Cardiac muscle cell (in vitro differentiated cells and primary cell): ENCODE measurements at regions not wholly inside any gene's neighbourhood (a gene's known extent, or its start where the extent isn't known, plus 50 kb on each side); places are given as distances from the start of the nearest gene placed in this dataset.

ENCODE experiments used
- DNase-seq, 2 donors: peaks; one replicate each; pipeline versions ENCODE4 v3.0.0 to v3.0.0-alpha.2; 2010 to 2017; ENCODE audit warnings: low read depth in 1 of 2, low spot score in 1 of 2
- H3K27ac ChIP-seq: fragments of 200-600 bp; sonication (generic); 2 replicates; pipeline ENCODE4 v1.5.1; 2016
- H3K27me3 ChIP-seq: fragments of 200-600 bp; sonication (generic); 2 replicates; pipeline ENCODE4 v1.6.0; 2016; ENCODE audit warnings: control low read depth
- H3K36me3 ChIP-seq: fragments of 200-600 bp; sonication (generic); 2 replicates; pipeline ENCODE4 v1.5.1; 2016; ENCODE audit warnings: control low read depth
- H3K4me1 ChIP-seq: fragments of 200-600 bp; sonication (generic); 2 replicates; pipeline ENCODE4 v1.8.1; 2017; ENCODE audit warnings: low read depth, mild to moderate bottlenecking, mixed run types
- H3K4me3 ChIP-seq: fragments of 200-600 bp; sonication (generic); 2 replicates; pipeline ENCODE4 v1.5.1; 2016; ENCODE audit warnings: mild to moderate bottlenecking
- H3K9me3 ChIP-seq: fragments of 200-600 bp; sonication (generic); 2 replicates; pipeline ENCODE4 v1.5.1; 2017; ENCODE audit warnings: low read depth, mild to moderate bottlenecking, control low read depth
- TF ChIP-seq, protein P1 (sequence below): IDR thresholded peaks from 2 replicates; pipeline ENCODE4 v1.5.1; 2012; ENCODE audit warnings: low read depth, mild to moderate bottlenecking, low read length

DNA sequence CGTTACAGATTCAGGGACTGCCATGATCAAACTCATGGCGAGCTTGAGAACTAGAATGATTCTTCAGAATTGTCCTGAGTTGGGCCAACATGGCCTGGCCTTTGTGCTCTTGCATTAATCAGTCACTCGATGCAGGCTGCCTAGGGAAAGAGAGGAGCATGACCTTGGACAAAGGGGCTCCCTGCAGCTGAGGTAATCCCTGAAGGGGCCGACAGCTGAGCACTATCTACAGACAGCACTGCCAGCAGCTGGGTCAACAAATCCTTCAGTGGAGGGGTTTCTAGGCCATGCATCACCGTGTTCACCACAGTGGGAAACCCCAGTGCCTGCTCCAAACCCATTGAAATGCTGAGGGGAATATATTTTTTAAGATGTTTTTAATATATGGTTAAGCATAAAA is 159.5 kb upstream of the POU2AF2 start:
- no peaks in the 10 kb centered on the region for H3K9me3 ChIP-seq
- H3K36me3 ChIP-seq = no peaks in the 10 kb centered on the region
- no peak overlapping the region for H3K27ac ChIP-seq
- no peaks in the 10 kb centered on the region for H3K27me3 ChIP-seq
- no peak for DNase-seq
- no peaks in the 10 kb centered on the region for H3K4me1 ChIP-seq
- H3K4me3 ChIP-seq = no peak overlapping the region
- TF ChIP-seq, protein P1, sequence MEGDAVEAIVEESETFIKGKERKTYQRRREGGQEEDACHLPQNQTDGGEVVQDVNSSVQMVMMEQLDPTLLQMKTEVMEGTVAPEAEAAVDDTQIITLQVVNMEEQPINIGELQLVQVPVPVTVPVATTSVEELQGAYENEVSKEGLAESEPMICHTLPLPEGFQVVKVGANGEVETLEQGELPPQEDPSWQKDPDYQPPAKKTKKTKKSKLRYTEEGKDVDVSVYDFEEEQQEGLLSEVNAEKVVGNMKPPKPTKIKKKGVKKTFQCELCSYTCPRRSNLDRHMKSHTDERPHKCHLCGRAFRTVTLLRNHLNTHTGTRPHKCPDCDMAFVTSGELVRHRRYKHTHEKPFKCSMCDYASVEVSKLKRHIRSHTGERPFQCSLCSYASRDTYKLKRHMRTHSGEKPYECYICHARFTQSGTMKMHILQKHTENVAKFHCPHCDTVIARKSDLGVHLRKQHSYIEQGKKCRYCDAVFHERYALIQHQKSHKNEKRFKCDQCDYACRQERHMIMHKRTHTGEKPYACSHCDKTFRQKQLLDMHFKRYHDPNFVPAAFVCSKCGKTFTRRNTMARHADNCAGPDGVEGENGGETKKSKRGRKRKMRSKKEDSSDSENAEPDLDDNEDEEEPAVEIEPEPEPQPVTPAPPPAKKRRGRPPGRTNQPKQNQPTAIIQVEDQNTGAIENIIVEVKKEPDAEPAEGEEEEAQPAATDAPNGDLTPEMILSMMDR = no peak

DNA sequence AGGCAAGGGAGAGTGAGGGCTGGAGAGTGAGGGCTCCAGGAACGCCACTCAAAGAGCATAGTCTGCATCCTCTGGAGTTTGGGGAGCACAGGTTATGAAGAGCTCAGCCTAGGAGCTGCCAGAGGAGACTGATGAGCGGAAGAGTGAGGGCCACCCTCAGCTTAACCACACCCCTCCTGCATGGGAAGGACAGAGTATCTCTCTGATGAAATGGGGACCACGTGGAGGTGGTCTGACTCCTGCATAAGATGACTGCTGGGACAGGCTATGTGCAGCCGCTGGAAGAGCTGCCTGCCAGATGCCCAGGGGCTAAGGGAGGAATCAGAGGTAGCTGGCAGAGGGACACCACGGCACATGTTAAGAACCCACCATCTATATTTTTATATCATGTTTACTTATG is 162.9 kb upstream of the POU2AF2 start:
- Histone ChIP-seq H3K36me3 (no peaks in the 10 kb centered on the region), H3K27me3 (no peaks in the 10 kb centered on the region), H3K4me3 (no peak overlapping the region), H3K27ac (no peak overlapping the region), H3K4me1 (no peaks in the 10 kb centered on the region), H3K9me3 (no peaks in the 10 kb centered on the region)
- no peak for DNase-seq
- TF ChIP-seq, protein P1 = no peak

DNA sequence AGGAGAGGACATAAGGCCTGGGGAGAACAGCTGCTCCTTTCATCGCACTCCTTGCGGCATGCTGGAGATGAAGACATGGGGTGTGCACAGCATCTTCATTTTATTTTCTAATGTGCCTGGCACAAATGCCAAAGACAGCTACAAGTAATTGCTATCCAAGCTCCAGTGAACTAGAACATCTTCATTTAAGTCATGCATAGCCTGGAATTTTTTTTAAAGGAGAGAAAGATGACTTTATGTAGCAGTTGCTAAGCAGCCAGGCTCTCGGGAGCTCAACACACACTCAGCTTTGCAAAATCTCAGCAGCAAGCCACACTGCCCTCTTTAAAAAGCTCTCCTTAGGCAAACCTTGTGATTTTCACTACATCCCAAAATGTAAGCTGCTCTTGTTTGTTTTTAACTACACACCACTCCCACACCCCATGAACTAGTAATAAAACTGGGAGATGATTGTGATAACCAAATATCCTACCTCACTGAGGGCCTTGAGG is 164.5 kb upstream of the POU2AF2 start:
- no peak overlapping the region for H3K27ac ChIP-seq
- H3K36me3 ChIP-seq = no peaks in the 10 kb centered on the region
- DNase-seq = peak; percentile 0 to 15
- no peaks in the 10 kb centered on the region for H3K27me3 ChIP-seq
- H3K4me1 ChIP-seq = no peaks in the 10 kb centered on the region
- TF ChIP-seq, protein P1 = no peak
- H3K4me3 ChIP-seq = no peak overlapping the region
- no peaks in the 10 kb centered on the region for H3K9me3 ChIP-seq

DNA sequence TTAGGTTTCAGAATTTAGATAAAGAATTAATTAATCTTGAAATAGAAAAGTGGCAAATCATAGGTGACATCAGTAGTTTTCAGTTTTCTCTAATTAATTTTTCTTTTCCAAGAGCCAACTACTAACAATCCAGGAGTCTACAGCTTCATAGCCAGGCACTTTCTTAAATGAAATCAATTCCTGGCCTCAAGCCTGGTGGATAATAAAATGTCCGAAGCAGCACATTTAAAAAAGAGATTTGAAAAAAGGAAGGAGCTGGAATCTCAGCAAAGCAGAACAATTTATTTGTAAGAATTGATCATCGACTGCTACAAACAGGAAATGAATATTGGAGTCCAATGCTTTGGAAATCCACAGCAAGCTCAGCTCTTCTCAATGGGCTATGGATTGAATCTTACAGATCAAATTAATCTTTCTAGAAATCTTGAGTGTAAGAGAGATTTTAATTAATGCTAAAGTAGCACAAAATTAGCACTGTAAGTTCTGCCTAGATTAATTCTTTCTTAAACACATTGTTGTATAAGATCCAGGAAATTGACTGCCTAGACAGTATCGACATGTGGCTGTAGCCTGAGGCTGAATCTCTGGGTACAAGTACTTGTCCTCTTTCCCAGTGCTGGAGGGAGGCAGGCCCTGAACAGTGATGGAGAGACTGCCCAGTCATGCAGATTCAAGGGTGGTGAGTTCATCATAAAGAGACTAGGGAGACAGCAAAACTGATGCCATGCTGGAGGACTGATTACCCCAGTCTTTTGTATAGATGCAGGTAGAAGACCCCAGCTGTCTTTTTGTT is 167.8 kb upstream of the POU2AF2 start:
- TF ChIP-seq, protein P1 = no peak
- Histone ChIP-seq H3K9me3 (no peaks in the 10 kb centered on the region), H3K36me3 (no peaks in the 10 kb centered on the region), H3K27me3 (no peaks in the 10 kb centered on the region), H3K4me1 (no peaks in the 10 kb centered on the region), H3K4me3 (no peak overlapping the region), H3K27ac (no peak overlapping the region)
- DNase-seq = peak in 1 of 2 donors; percentile 6

DNA sequence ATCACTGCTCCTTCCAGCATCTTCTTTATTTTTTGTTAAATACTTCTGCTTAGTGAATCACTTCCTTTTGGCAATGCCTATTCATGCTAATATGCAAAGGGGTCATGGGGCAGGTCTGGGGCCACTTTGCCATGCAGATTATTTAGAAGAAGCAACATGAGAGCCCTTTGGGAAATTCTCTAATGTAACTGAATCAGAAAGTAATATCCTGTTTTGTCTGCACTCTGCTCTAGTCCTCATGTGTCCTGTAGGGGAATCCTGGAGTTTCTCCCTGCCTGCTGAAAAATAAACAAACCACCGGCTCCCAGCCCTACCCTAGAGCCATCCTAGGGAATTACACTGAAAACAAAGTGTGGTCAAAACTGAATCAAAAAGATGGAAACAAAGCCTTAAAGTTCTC is 176.5 kb upstream of the POU2AF2 start:
- peak in 1 of 2 donors; percentile 62 for DNase-seq
- H3K27ac ChIP-seq = no peak overlapping the region
- H3K9me3 ChIP-seq = no peaks in the 10 kb centered on the region
- H3K27me3 ChIP-seq = no peaks in the 10 kb centered on the region
- TF ChIP-seq, protein P1 = peak; percentile 52
- no peaks in the 10 kb centered on the region for H3K4me1 ChIP-seq
- no peaks in the 10 kb centered on the region for H3K36me3 ChIP-seq
- no peak overlapping the region for H3K4me3 ChIP-seq
